ENCODE measurements at regions not wholly inside any gene's neighbourhood (a gene's known extent, or its start where the extent isn't known, plus 50 kb on each side); places are given as distances from the start of the nearest gene placed in this dataset.

- no peak overlapping the region for H3K27ac Mint-ChIP-seq
- TF ChIP-seq, protein P1, sequence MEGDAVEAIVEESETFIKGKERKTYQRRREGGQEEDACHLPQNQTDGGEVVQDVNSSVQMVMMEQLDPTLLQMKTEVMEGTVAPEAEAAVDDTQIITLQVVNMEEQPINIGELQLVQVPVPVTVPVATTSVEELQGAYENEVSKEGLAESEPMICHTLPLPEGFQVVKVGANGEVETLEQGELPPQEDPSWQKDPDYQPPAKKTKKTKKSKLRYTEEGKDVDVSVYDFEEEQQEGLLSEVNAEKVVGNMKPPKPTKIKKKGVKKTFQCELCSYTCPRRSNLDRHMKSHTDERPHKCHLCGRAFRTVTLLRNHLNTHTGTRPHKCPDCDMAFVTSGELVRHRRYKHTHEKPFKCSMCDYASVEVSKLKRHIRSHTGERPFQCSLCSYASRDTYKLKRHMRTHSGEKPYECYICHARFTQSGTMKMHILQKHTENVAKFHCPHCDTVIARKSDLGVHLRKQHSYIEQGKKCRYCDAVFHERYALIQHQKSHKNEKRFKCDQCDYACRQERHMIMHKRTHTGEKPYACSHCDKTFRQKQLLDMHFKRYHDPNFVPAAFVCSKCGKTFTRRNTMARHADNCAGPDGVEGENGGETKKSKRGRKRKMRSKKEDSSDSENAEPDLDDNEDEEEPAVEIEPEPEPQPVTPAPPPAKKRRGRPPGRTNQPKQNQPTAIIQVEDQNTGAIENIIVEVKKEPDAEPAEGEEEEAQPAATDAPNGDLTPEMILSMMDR (conservative IDR thresholded peaks at IDR 0.05), result no peak
Measured at GRCh38 chr3:43856351-43856750, 165.6 kb downstream of the ABHD5 start.

DNA sequence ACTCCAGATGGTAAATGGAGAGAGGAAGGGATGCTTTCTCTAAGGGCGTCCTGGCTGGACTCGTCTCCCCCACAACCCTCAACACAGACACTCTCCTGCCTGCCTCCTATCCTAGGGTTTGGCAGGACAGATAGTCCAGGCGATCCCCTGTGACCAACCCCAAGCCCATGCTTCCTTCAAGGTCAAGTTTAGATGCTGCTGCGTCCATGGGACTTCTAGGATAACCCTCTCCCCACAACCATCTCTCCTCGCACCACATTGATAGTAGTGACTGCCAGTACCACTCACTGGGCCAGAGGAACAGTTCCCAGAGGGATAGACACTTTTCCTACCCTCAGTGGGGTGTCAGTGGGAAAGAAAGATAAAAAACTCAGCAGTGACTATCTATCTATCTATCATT lies 166.0 kb downstream of the ABHD5 start:
- no peaks in the 10 kb centered on the region for H3K36me3 Mint-ChIP-seq (ENCODE audit: low read depth)
- H3K4me3 Mint-ChIP-seq, result no peak overlapping the region
- Histone ChIP-seq H3K4me1 (ENCODE audit: control insufficient read depth, insufficient read depth, low read length) (peaks cover 9% of the 10 kb centered on the region), H3K9me3 (ENCODE audit: control insufficient read depth, low read length) (no peaks in the 10 kb centered on the region), H3K4me3 (ENCODE audit: low read length) (no peak overlapping the region), H3K27me3 (ENCODE audit: control insufficient read depth, insufficient read depth, low read length, poor library complexity, severe bottlenecking) (peaks cover 39% of the 10 kb centered on the region), H3K36me3 (ENCODE audit: control insufficient read depth, insufficient read depth, low read length) (no peaks in the 10 kb centered on the region), H3K9ac (ENCODE audit: extremely low read depth, low read length, poor library complexity, severe bottlenecking) (no peak overlapping the region), H3K27ac (ENCODE audit: low read depth, low read length) (no peak overlapping the region)
- no peaks in the 10 kb centered on the region for H3K9me3 Mint-ChIP-seq
- 83 to 91% methylated on average over 2 to 5 of the region's 5 CpGs for WGBS, 2 experiments (ENCODE audit: insufficient coverage in 1 of 2, insufficient read length in 1 of 2)
- TF ChIP-seq, protein P1 (conservative IDR thresholded peaks at IDR 0.05), result no peak
- H3K27ac Mint-ChIP-seq, result no peak overlapping the region
- peaks cover 60% of the 10 kb centered on the region for H3K27me3 Mint-ChIP-seq (ENCODE audit: insufficient read depth)
- no peak for DNase-seq
- H3K4me1 Mint-ChIP-seq, result peaks cover 35% of the 10 kb centered on the region

More at GRCh38 chr3:43856351-43856750, 165.6 kb downstream of the ABHD5 start:
- DNase-seq, result peak; percentile 49
- H3K9me3 Mint-ChIP-seq, result no peaks in the 10 kb centered on the region
- H3K27me3 ChIP-seq (ENCODE audit: control insufficient read depth, insufficient read depth, low read length, poor library complexity, severe bottlenecking), result peaks cover 39% of the 10 kb centered on the region
- WGBS, 2 experiments (ENCODE audit: insufficient coverage in 1 of 2, insufficient read length in 1 of 2), result 92 to 93% methylated on average over 7 of the region's 7 CpGs
- H3K27me3 Mint-ChIP-seq (ENCODE audit: insufficient read depth), result peaks cover 56% of the 10 kb centered on the region
- no peaks in the 10 kb centered on the region for H3K9me3 ChIP-seq (ENCODE audit: control insufficient read depth, low read length)
- H3K36me3 Mint-ChIP-seq (ENCODE audit: low read depth), result no peaks in the 10 kb centered on the region
- H3K4me3 ChIP-seq (ENCODE audit: low read length), result no peak overlapping the region
- no peak overlapping the region for H3K27ac ChIP-seq (ENCODE audit: low read depth, low read length)
- peaks cover 36% of the 10 kb centered on the region for H3K4me1 Mint-ChIP-seq
- no peak overlapping the region for H3K4me3 Mint-ChIP-seq
- no peak overlapping the region for H3K9ac ChIP-seq (ENCODE audit: extremely low read depth, low read length, poor library complexity, severe bottlenecking)
- H3K36me3 ChIP-seq (ENCODE audit: control insufficient read depth, insufficient read depth, low read length), result no peaks in the 10 kb centered on the region
- H3K4me1 ChIP-seq (ENCODE audit: control insufficient read depth, insufficient read depth, low read length), result peaks cover 9% of the 10 kb centered on the region

- no peak overlapping the region for H3K4me3 Mint-ChIP-seq
- no peaks in the 10 kb centered on the region for H3K9me3 ChIP-seq (ENCODE audit: control insufficient read depth, low read length)
- H3K9me3 Mint-ChIP-seq, result no peaks in the 10 kb centered on the region
- H3K4me1 ChIP-seq (ENCODE audit: control insufficient read depth, insufficient read depth, low read length), result peaks cover 6% of the 10 kb centered on the region
- no peak overlapping the region for H3K27ac Mint-ChIP-seq
- TF ChIP-seq, protein P1 (conservative IDR thresholded peaks at IDR 0.05), result no peak
- H3K4me1 Mint-ChIP-seq, result peaks cover 29% of the 10 kb centered on the region
- peaks cover 69% of the 10 kb centered on the region for H3K27me3 Mint-ChIP-seq (ENCODE audit: insufficient read depth)
- H3K9ac ChIP-seq (ENCODE audit: extremely low read depth, low read length, poor library complexity, severe bottlenecking), result no peak overlapping the region
- no peak overlapping the region for H3K4me3 ChIP-seq (ENCODE audit: low read length)
- peaks cover 39% of the 10 kb centered on the region for H3K27me3 ChIP-seq (ENCODE audit: control insufficient read depth, insufficient read depth, low read length, poor library complexity, severe bottlenecking)
- no peak overlapping the region for H3K27ac ChIP-seq (ENCODE audit: low read depth, low read length)
- no peaks in the 10 kb centered on the region for H3K36me3 Mint-ChIP-seq (ENCODE audit: low read depth)
- H3K36me3 ChIP-seq (ENCODE audit: control insufficient read depth, insufficient read depth, low read length), result no peaks in the 10 kb centered on the region
- WGBS, 2 experiments (ENCODE audit: insufficient coverage in 1 of 2, insufficient read length in 1 of 2), result 75 to 80% methylated on average over 5 to 6 of the region's 6 CpGs
- no peak for DNase-seq
Measured at GRCh38 chr3:43857361-43858293, 166.9 kb downstream of the ABHD5 start.
